ENCODE measurements at regions not wholly inside any gene's neighbourhood (a gene's known extent, or its start where the extent isn't known, plus 50 kb on each side); places are given as distances from the start of the nearest gene placed in this dataset.

DNA sequence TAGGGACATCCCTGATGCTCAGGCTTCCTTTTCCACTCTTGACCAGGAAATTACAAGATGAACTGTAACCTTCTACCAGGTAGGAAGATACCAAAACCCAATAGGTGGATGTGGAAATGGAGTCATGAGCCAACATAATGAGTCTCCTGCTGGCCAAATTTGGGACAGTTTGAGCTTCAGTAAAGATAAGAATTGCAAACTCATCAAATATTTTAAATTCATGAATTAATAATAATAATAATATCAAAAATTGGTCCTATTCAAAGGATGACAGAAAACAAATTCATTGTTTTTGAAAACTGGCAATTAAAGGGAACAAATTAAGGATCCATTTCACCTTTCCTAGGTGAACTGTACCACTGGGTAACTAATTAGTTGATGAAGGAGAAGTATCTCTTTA lies 309.7 kb downstream of the NEK10 start:
- Histone ChIP-seq H3K4me1 (ENCODE audit: low read length) (no peaks in the 10 kb centered on the region), H3K27ac (ENCODE audit: low read length) (no peak overlapping the region), H3K4me2 (ENCODE audit: low read depth, low read length) (no peak overlapping the region), H3F3A (ENCODE audit: insufficient read depth, low read length) (no peaks in the 10 kb centered on the region), H3K4me3 (ENCODE audit: low read length) (no peak overlapping the region), H4K20me1 (ENCODE audit: insufficient read depth, low read length) (no peaks in the 10 kb centered on the region), H3K9ac (ENCODE audit: low read length) (no peak overlapping the region), H3K27me3 (replicated peaks; ENCODE audit: insufficient read depth, low read length) (no peaks in the 10 kb centered on the region), H3K9me3 (replicated peaks; ENCODE audit: insufficient read depth, low read length) (no peaks in the 10 kb centered on the region), H3K79me2 (ENCODE audit: low read length) (no peaks in the 10 kb centered on the region), H3K9me2 (replicated peaks; ENCODE audit: insufficient read depth, low read length) (no peaks in the 10 kb centered on the region), H3K36me3 (replicated peaks; ENCODE audit: insufficient read depth, low read length) (no peaks in the 10 kb centered on the region), H2AFZ (ENCODE audit: low read length) (no peak overlapping the region)
- DNase-seq: no peak
- no peak for TF ChIP-seq EZH2 (optimal IDR thresholded peaks at IDR 0.05; ENCODE audit: low read depth, low read length)

Data from MM.1S (cell line).